HG02840 (cell line): ENCODE measurements at regions not wholly inside any gene's neighbourhood (a gene's known extent, or its start where the extent isn't known, plus 50 kb on each side); places are given as distances from the start of the nearest gene placed in this dataset.
"Not testable (repeated sequence)": the region's sequence is repeated elsewhere in the genome, so short reads cannot be mapped to it uniquely, and the experiment has no call there.

ENCODE experiments used
- ATAC-seq: cut with Tn5 transposase; IDR thresholded peaks from one replicate; pipeline ENCODE4 v1.9.1; 2021; ENCODE audit warnings: mild to moderate bottlenecking, moderate library complexity, moderate number of reproducible peaks; ENCODE audit not compliant: unreplicated experiment, low FRiP score

GRCh38 chr9:75274781-75275180, 186.5 kb downstream of the OSTF1 start:
- no peak for ATAC-seq

GRCh38 chr9:75282047-75282446, 193.7 kb downstream of the OSTF1 start:
- no peak for ATAC-seq

- ATAC-seq = no peak
Measured at GRCh38 chr9:75289332-75289731, 201.0 kb downstream of the OSTF1 start.

GRCh38 chr9:75299324-75299723, 211.0 kb downstream of the OSTF1 start:
- no peak for ATAC-seq

GRCh38 chr9:75333624-75334023, 245.3 kb downstream of the OSTF1 start:
- ATAC-seq = no peak

GRCh38 chr9:75358846-75359245, 270.5 kb downstream of the OSTF1 start:
- ATAC-seq = no peak

GRCh38 chr9:75359638-75360037, 271.3 kb downstream of the OSTF1 start:
- no peak for ATAC-seq

GRCh38 chr9:75360252-75360651, 271.9 kb downstream of the OSTF1 start:
- no peak for ATAC-seq

- ATAC-seq = not testable (repeated sequence)
Measured at GRCh38 chr9:75362446-75362845, 274.1 kb downstream of the OSTF1 start.

GRCh38 chr9:75365196-75365595, 276.9 kb downstream of the OSTF1 start:
- no peak for ATAC-seq

- no peak for ATAC-seq
Measured at GRCh38 chr9:75369989-75370388, 281.7 kb downstream of the OSTF1 start.

- ATAC-seq = no peak
Measured at GRCh38 chr9:75372499-75373268, 284.4 kb downstream of the OSTF1 start.

- no peak for ATAC-seq
Measured at GRCh38 chr9:75376680-75377254, 288.5 kb downstream of the OSTF1 start.

- ATAC-seq = no peak
Measured at GRCh38 chr9:75378036-75378435, 289.7 kb downstream of the OSTF1 start.

- no peak for ATAC-seq
Measured at GRCh38 chr9:75378926-75379325, 290.6 kb downstream of the OSTF1 start.

- ATAC-seq = no peak
Measured at GRCh38 chr9:75382126-75382525, 293.8 kb downstream of the OSTF1 start.

- ATAC-seq = not testable (repeated sequence)
Measured at GRCh38 chr9:75383420-75384034, 295.2 kb downstream of the OSTF1 start.

- no peak for ATAC-seq
Measured at GRCh38 chr9:75385236-75385635, 296.9 kb downstream of the OSTF1 start.

GRCh38 chr9:75389101-75389500, 300.8 kb downstream of the OSTF1 start:
- no peak for ATAC-seq

GRCh38 chr9:75390951-75391350, 302.6 kb downstream of the OSTF1 start:
- no peak for ATAC-seq

GRCh38 chr9:75391497-75391896, 303.2 kb downstream of the OSTF1 start:
- ATAC-seq = no peak

GRCh38 chr9:75395336-75395735, 307.0 kb downstream of the OSTF1 start:
- ATAC-seq = no peak
